Activated CD4-positive, alpha-beta T cell treated with anti-CD3 and anti-CD28 coated beads, Interleukin-2, amount 50 U/mL, for 4 hours (primary cell): ENCODE measurements at regions not wholly inside any gene's neighbourhood (a gene's known extent, or its start where the extent isn't known, plus 50 kb on each side); places are given as distances from the start of the nearest gene placed in this dataset.

Experiments used
- DNase-seq, 2 experiments: peaks; one replicate each; pipeline ENCODE4 v3.0.0-alpha.2; 2020

GRCh38 chr11:79902493-79902892, 461.7 kb upstream of the TENM4 start:
- no peak for DNase-seq

GRCh38 chr11:79897896-79898295, 457.1 kb upstream of the TENM4 start:
- no peak for DNase-seq

GRCh38 chr11:79896258-79896657, 455.4 kb upstream of the TENM4 start:
- DNase-seq: no peak

- DNase-seq: no peak
These were observed 453.3 kb upstream of the TENM4 start for GRCh38 chr11:79894111-79894510.

GRCh38 chr11:79890272-79890671, 449.4 kb upstream of the TENM4 start:
- no peak for DNase-seq

GRCh38 chr11:79864882-79865281, 424.1 kb upstream of the TENM4 start:
- DNase-seq: no peak

- DNase-seq: no peak
These were observed 419.5 kb upstream of the TENM4 start for GRCh38 chr11:79860336-79860735.

- DNase-seq: no peak
These were observed 416.8 kb upstream of the TENM4 start for GRCh38 chr11:79857377-79858214.

GRCh38 chr11:79852176-79852575, 411.3 kb upstream of the TENM4 start:
- DNase-seq: no peak

GRCh38 chr11:79845002-79845709, 404.3 kb upstream of the TENM4 start:
- DNase-seq: no peak

GRCh38 chr11:79834015-79834414, 393.2 kb upstream of the TENM4 start:
- DNase-seq: no peak

GRCh38 chr11:79830446-79830845, 389.6 kb upstream of the TENM4 start:
- DNase-seq: no peak

- DNase-seq: no peak
These were observed 389.1 kb upstream of the TENM4 start for GRCh38 chr11:79829891-79830290.

- no peak for DNase-seq
These were observed 381.9 kb upstream of the TENM4 start for GRCh38 chr11:79822766-79823165.

GRCh38 chr11:79813551-79813950, 372.7 kb upstream of the TENM4 start:
- no peak for DNase-seq

GRCh38 chr11:79809487-79809886, 368.7 kb upstream of the TENM4 start:
- no peak for DNase-seq

- DNase-seq: no peak
These were observed 366.7 kb upstream of the TENM4 start for GRCh38 chr11:79807506-79807905.

- no peak for DNase-seq
These were observed 355.9 kb upstream of the TENM4 start for GRCh38 chr11:79796704-79797103.

GRCh38 chr11:79794484-79795393, 353.9 kb upstream of the TENM4 start:
- DNase-seq: no peak

- no peak for DNase-seq
These were observed 353.2 kb upstream of the TENM4 start for GRCh38 chr11:79794057-79794456.

- DNase-seq: no peak
These were observed 346.1 kb upstream of the TENM4 start for GRCh38 chr11:79786961-79787360.

GRCh38 chr11:79783833-79784232, 343.0 kb upstream of the TENM4 start:
- DNase-seq: no peak

GRCh38 chr11:79768343-79768742, 327.5 kb upstream of the TENM4 start:
- DNase-seq: no peak
